Hepatocyte (in vitro differentiated cells): ENCODE measurements at regions not wholly inside any gene's neighbourhood (a gene's known extent, or its start where the extent isn't known, plus 50 kb on each side); places are given as distances from the start of the nearest gene placed in this dataset.

Source experiments
- DNase-seq: peaks from one replicate; pipeline ENCODE4 v3.0.0-alpha.2; 2016; ENCODE audit warnings: low spot score
- H2AFZ ChIP-seq: fragments of 200-600 bp; sonication (generic); 2 replicates; pipeline ENCODE4 v1.6.0; 2016; ENCODE audit warnings: antibody characterized with exemption, mild to moderate bottlenecking
- H3K27ac ChIP-seq: fragments of 200-600 bp; sonication (generic); 2 replicates; pipeline ENCODE4 v1.5.1; 2016; ENCODE audit warnings: mild to moderate bottlenecking
- H3K27me3 ChIP-seq: fragments of 200-600 bp; sonication (generic); 2 replicates; pipeline ENCODE4 v1.6.1; 2016
- H3K36me3 ChIP-seq: fragments of 200-600 bp; sonication (generic); replicated peaks from 2 replicates; pipeline ENCODE4 v1.5.1; 2016; ENCODE audit warnings: low read depth; ENCODE audit not compliant: insufficient read depth
- H3K4me1 ChIP-seq: fragments of 200-600 bp; sonication (generic); 2 replicates; pipeline ENCODE4 v1.5.1; 2016; ENCODE audit warnings: mild to moderate bottlenecking, moderate library complexity; ENCODE audit not compliant: insufficient read depth
- H3K4me2 ChIP-seq: fragments of 200-600 bp; sonication (generic); 2 replicates; pipeline ENCODE4 v1.6.0; 2016
- H3K4me3 ChIP-seq: fragments of 200-600 bp; sonication (generic); 2 replicates; pipeline ENCODE4 v1.5.1; 2016; ENCODE audit warnings: mild to moderate bottlenecking
- H3K79me2 ChIP-seq: fragments of 200-600 bp; sonication (generic); 2 replicates; pipeline ENCODE4 v1.6.0; 2017; ENCODE audit warnings: mild to moderate bottlenecking
- H3K9me2 ChIP-seq: fragments of 200-600 bp; sonication (generic); replicated peaks from 2 replicates; pipeline ENCODE4 v1.6.0; 2017; ENCODE audit warnings: mild to moderate bottlenecking; ENCODE audit not compliant: insufficient read depth
- H3K9me3 ChIP-seq: fragments of 200-600 bp; sonication (generic); 2 replicates; pipeline ENCODE4 v1.5.1; 2016; ENCODE audit warnings: low read depth, mild to moderate bottlenecking
- H4K20me1 ChIP-seq: fragments of 200-600 bp; sonication (generic); 2 replicates; pipeline ENCODE4 v1.6.0; 2016; ENCODE audit warnings: mild to moderate bottlenecking; ENCODE audit not compliant: insufficient read depth, poor library complexity, severe bottlenecking
- EZH2 ChIP-seq: fragments of 200-600 bp; sonication (generic); IDR thresholded peaks from 2 replicates; pipeline ENCODE4 v1.6.1; 2016; ENCODE audit warnings: antibody characterized with exemption, mild to moderate bottlenecking, borderline replicate concordance
- EZH2phosphoT487 ChIP-seq: fragments of 200-600 bp; sonication (generic); IDR thresholded peaks from one replicate; pipeline ENCODE4 v1.6.1; 2018; ENCODE audit warnings: antibody characterized with exemption, mild to moderate bottlenecking, low read depth, moderate library complexity; ENCODE audit not compliant: unreplicated experiment, severe bottlenecking
- WGBS: methylation state at CpG from one replicate; pipeline ENCODE4 v1.1.6; 2016; ENCODE audit warnings: low lambda C conversion rate; ENCODE audit errors: missing lambda C conversion rate; 5-methylcytosine and 5-hydroxymethylcytosine counted together
- TF ChIP-seq, protein P1 (sequence below): fragments of 200-600 bp; sonication (generic); IDR thresholded peaks from 2 replicates; pipeline ENCODE4 v1.5.1; 2016; ENCODE audit warnings: antibody characterized with exemption, mild to moderate bottlenecking; ENCODE audit not compliant: poor library complexity

DNA sequence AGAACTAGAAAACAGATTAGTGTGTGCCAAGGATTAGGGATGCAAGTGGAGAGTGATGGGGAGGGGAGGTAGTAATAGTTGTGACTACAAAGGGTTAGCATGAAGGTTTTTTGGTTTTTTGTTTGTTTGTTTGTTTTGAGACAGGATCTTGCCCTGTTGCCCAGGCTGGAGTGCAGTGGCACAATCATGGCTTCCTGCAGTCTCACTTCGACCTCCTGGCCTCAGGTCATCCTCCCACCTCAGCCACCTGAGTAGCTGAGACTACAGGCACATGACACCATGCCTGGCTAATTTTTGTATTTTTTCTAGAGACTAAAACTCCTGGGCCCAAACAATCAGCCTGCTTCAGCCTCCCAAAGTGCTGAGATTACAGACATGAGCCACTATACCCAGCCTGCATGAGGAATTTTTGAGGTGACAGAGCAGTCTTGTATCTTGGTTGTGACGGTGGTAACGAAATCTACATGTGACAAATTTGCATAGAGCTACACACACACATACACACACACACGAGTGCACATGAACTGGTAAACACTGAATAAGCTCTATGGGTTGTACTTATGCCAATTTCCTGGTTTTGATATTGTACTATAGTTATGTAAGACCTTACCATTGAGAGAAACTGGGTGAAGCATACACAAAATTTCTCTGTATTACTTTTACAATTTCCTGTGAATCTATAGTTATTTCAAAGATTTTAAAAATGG is 59.6 kb upstream of the TOM1L1 start:
- H2AFZ ChIP-seq, result no peak overlapping the region
- no peaks in the 10 kb centered on the region for H3K79me2 ChIP-seq
- no peaks in the 10 kb centered on the region for H3K36me3 ChIP-seq
- H3K27ac ChIP-seq, result no peak overlapping the region
- no peaks in the 10 kb centered on the region for H3K27me3 ChIP-seq
- H4K20me1 ChIP-seq, result no peaks in the 10 kb centered on the region
- 80% methylated on average over 4 of the region's 4 CpGs for WGBS
- H3K9me3 ChIP-seq, result no peaks in the 10 kb centered on the region
- no peak overlapping the region for H3K4me3 ChIP-seq
- H3K4me2 ChIP-seq, result no peak overlapping the region
- TF ChIP-seq EZH2phosphoT487 (no peak), EZH2 (no peak)
- TF ChIP-seq, protein P1, sequence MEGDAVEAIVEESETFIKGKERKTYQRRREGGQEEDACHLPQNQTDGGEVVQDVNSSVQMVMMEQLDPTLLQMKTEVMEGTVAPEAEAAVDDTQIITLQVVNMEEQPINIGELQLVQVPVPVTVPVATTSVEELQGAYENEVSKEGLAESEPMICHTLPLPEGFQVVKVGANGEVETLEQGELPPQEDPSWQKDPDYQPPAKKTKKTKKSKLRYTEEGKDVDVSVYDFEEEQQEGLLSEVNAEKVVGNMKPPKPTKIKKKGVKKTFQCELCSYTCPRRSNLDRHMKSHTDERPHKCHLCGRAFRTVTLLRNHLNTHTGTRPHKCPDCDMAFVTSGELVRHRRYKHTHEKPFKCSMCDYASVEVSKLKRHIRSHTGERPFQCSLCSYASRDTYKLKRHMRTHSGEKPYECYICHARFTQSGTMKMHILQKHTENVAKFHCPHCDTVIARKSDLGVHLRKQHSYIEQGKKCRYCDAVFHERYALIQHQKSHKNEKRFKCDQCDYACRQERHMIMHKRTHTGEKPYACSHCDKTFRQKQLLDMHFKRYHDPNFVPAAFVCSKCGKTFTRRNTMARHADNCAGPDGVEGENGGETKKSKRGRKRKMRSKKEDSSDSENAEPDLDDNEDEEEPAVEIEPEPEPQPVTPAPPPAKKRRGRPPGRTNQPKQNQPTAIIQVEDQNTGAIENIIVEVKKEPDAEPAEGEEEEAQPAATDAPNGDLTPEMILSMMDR, result no peak
- DNase-seq, result no peak
- H3K9me2 ChIP-seq, result no peaks in the 10 kb centered on the region
- no peaks in the 10 kb centered on the region for H3K4me1 ChIP-seq

- Histone ChIP-seq H3K9me2 (no peaks in the 10 kb centered on the region), H3K4me1 (no peaks in the 10 kb centered on the region), H3K4me3 (no peak overlapping the region), H4K20me1 (no peaks in the 10 kb centered on the region), H3K36me3 (no peaks in the 10 kb centered on the region), H3K27me3 (no peaks in the 10 kb centered on the region), H3K4me2 (no peak overlapping the region), H3K79me2 (no peaks in the 10 kb centered on the region), H3K27ac (no peak overlapping the region), H3K9me3 (no peaks in the 10 kb centered on the region), H2AFZ (no peak overlapping the region)
- DNase-seq, result no peak
- 77% methylated on average over 2 of the region's 2 CpGs for WGBS
- TF ChIP-seq EZH2phosphoT487, result no peak
- TF ChIP-seq, protein P1, result no peak
- TF ChIP-seq EZH2, result no peak
These were observed 59.0 kb upstream of the TOM1L1 start for GRCh38 chr17:54841656-54842055.

GRCh38 chr17:54844233-54844632 is 56.4 kb upstream of the TOM1L1 start:
- TF ChIP-seq EZH2phosphoT487, result no peak
- TF ChIP-seq, protein P1, result no peak
- no peak for TF ChIP-seq EZH2
- Histone ChIP-seq H3K9me2 (no peaks in the 10 kb centered on the region), H3K27ac (no peak overlapping the region), H3K9me3 (no peaks in the 10 kb centered on the region), H3K36me3 (no peaks in the 10 kb centered on the region), H2AFZ (no peak overlapping the region), H3K79me2 (no peaks in the 10 kb centered on the region), H4K20me1 (no peaks in the 10 kb centered on the region), H3K4me3 (no peak overlapping the region), H3K4me2 (no peak overlapping the region), H3K4me1 (no peaks in the 10 kb centered on the region), H3K27me3 (no peaks in the 10 kb centered on the region)
- WGBS, result 86% methylated on average over 5 of the region's 5 CpGs
- no peak for DNase-seq
